CD14-positive monocyte (primary cell): ENCODE measurements at regions not wholly inside any gene's neighbourhood (a gene's known extent, or its start where the extent isn't known, plus 50 kb on each side); places are given as distances from the start of the nearest gene placed in this dataset.

Experiments used
- DNase-seq, 3 donors: peaks; one replicate each; pipeline ENCODE4 v3.0.0-alpha.2; 2011 to 2022
- H2AFZ ChIP-seq: 2 replicates; pipeline ENCODE4 v1.6.0; 2012; ENCODE audit warnings: mild to moderate bottlenecking, low read depth, low read length, inconsistent platforms; ENCODE audit not compliant: insufficient read depth, poor library complexity, severe bottlenecking
- H3K27ac ChIP-seq, 2 donors: 1 replicate in 1 of 2; 2 replicates in 1 of 2; pipeline ENCODE4 v1.5.1; 2012 to 2013; ENCODE audit warnings: low read length in 2 of 2, control low read depth in 1 of 2, inconsistent platforms in 1 of 2, low read depth in 1 of 2, mild to moderate bottlenecking in 1 of 2
- H3K27me3 ChIP-seq, 2 donors: one replicate each; pipeline versions ENCODE4 v1.6.0 to v1.6.1; 2011 to 2013; ENCODE audit warnings: low read length in 2 of 2; ENCODE audit not compliant: control insufficient read depth in 2 of 2, insufficient read depth in 2 of 2
- H3K36me3 ChIP-seq, 2 donors: replicated peaks in 1 of 2; 1 replicate in 1 of 2; 2 replicates in 1 of 2; pipeline versions ENCODE4 v1.5.1 to v1.6.1; 2012 to 2013; ENCODE audit warnings: low read length in 2 of 2, control low read depth in 1 of 2, inconsistent platforms in 1 of 2, mild to moderate bottlenecking in 1 of 2; ENCODE audit not compliant: insufficient read depth in 2 of 2, control insufficient read depth in 1 of 2
- H3K4me1 ChIP-seq, 2 donors: 1 replicate in 1 of 2; 2 replicates in 1 of 2; pipeline versions ENCODE4 v1.5.1 to v1.6.1; 2012 to 2013; ENCODE audit warnings: low read length in 2 of 2, control low read depth in 1 of 2, inconsistent platforms in 1 of 2, mild to moderate bottlenecking in 1 of 2, moderate library complexity in 1 of 2; ENCODE audit not compliant: insufficient read depth in 2 of 2, control insufficient read depth in 1 of 2
- H3K4me2 ChIP-seq: replicated peaks from 2 replicates; pipeline ENCODE3; 2012; ENCODE audit warnings: low read length, moderate library complexity, mild to moderate bottlenecking; ENCODE audit not compliant: poor library complexity, severe bottlenecking; ENCODE audit errors: extremely low read depth
- H3K4me3 ChIP-seq, 3 experiments: fragments of 200-600 bp in 1 of 3; sonication (generic) in 1 of 3; replicated peaks in 1 of 3; 1 replicate in 2 of 3; 2 replicates in 1 of 3; pipeline ENCODE4 v1.5.1; 2011 to 2013; ENCODE audit warnings: low read length in 3 of 3, mild to moderate bottlenecking in 3 of 3, control low read depth in 2 of 3, low read depth in 2 of 3, inconsistent platforms in 1 of 3, moderate library complexity in 1 of 3
- H3K79me2 ChIP-seq: 2 replicates; pipeline ENCODE4 v1.6.0; 2012; ENCODE audit warnings: mild to moderate bottlenecking, control low read depth, inconsistent platforms, low read length, moderate library complexity; ENCODE audit not compliant: insufficient read depth
- H3K9ac ChIP-seq: 2 replicates; pipeline ENCODE4 v1.6.0; 2017; ENCODE audit warnings: low read length, mild to moderate bottlenecking; ENCODE audit not compliant: insufficient read depth, poor library complexity, severe bottlenecking
- H3K9me3 ChIP-seq, 2 donors: replicated peaks in 1 of 2; 1 replicate in 1 of 2; 2 replicates in 1 of 2; pipeline versions ENCODE4 v1.5.1 to v1.6.1; 2012 to 2013; ENCODE audit warnings: low read length in 2 of 2, control low read depth in 1 of 2; ENCODE audit not compliant: control insufficient read depth in 1 of 2, insufficient read depth in 1 of 2
- H4K20me1 ChIP-seq: 2 replicates; pipeline ENCODE4 v1.6.0; 2012; ENCODE audit warnings: mild to moderate bottlenecking, low read length, control low read depth, moderate library complexity; ENCODE audit not compliant: insufficient read depth
- H3K27ac Mint-ChIP-seq, 7 donors: one replicate each; pipeline ENCODE4 v1.8.0; 2020; ENCODE audit warnings: mild to moderate bottlenecking in 7 of 7, mixed read lengths in 7 of 7, moderate library complexity in 6 of 7, inconsistent platforms in 2 of 7
- H3K27me3 Mint-ChIP-seq, 3 donors: one replicate each; pipeline ENCODE4 v1.8.0; 2021 to 2022; ENCODE audit warnings: low read depth in 3 of 3, mild to moderate bottlenecking in 3 of 3, mixed read lengths in 3 of 3, moderate library complexity in 3 of 3, inconsistent platforms in 1 of 3
- H3K36me3 Mint-ChIP-seq, 2 donors: one replicate each; pipeline ENCODE4 v1.8.0; 2020; ENCODE audit warnings: mixed read lengths in 2 of 2, inconsistent platforms in 1 of 2, mild to moderate bottlenecking in 1 of 2
- H3K4me1 Mint-ChIP-seq: one replicate; pipeline ENCODE4 v1.8.0; 2020; ENCODE audit warnings: mild to moderate bottlenecking, mixed read lengths
- H3K4me3 Mint-ChIP-seq, 2 donors: one replicate each; pipeline ENCODE4 v1.8.0; 2020; ENCODE audit warnings: mild to moderate bottlenecking in 2 of 2, mixed read lengths in 2 of 2, moderate library complexity in 1 of 2
- H3K9me3 Mint-ChIP-seq, 7 donors: one replicate each; pipeline ENCODE4 v1.8.0; 2020 to 2022; ENCODE audit warnings: mixed read lengths in 7 of 7, mild to moderate bottlenecking in 6 of 7, moderate library complexity in 6 of 7, inconsistent platforms in 2 of 7
- WGBS: methylation state at CpG from one replicate; pipeline ENCODE4 v1.1.5; 2013; ENCODE audit warnings: missing lambda C conversion rate; ENCODE audit not compliant: insufficient coverage; 5-methylcytosine and 5-hydroxymethylcytosine counted together
- intact Hi-C, 2 donors: fragments of 100-400 bp; cut with micrococcal nuclease; formaldehyde crosslinking; loops; one replicate each; pipeline versions ENCODE4 v1.15.0 to v1.15.1; 2023
- TF ChIP-seq, protein P1 (sequence below): fragments of 200-600 bp; IDR thresholded peaks from one replicate; pipeline ENCODE4 v1.8.0; 2022; ENCODE audit warnings: antibody characterized with exemption, mild to moderate bottlenecking

DNA sequence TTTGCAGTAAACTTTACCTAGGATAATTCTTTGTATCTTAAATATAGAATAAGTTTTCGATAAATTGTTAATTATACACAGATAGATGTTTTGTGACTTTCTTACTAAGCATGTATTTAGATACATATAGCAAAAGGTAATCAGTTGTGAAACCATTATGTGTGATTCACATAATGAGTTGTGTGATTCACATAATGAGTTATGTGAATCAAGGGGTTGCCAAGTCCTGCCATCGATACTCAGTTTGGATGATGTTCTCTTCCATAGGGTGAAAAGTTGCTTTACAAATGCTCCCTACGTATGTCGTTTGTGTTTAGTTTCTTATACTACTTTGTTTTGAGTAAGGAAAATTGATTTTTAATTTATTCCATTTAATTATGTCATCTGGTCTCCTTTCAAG is 682.1 kb downstream of the MECOM start:
- no peaks in the 10 kb centered on the region for H3K9me3 Mint-ChIP-seq
- no CpG with 5 or more reads among the region's 4 CpGs for WGBS
- Histone ChIP-seq H3K27ac (no peak overlapping the region), H4K20me1 (no peaks in the 10 kb centered on the region), H3K79me2 (no peaks in the 10 kb centered on the region), H3K9ac (no peak overlapping the region), H2AFZ (no peak overlapping the region), H3K36me3 (no peaks in the 10 kb centered on the region), H3K4me3 (no peak overlapping the region), H3K4me1 (no peaks in the 10 kb centered on the region), H3K9me3 (no peaks in the 10 kb centered on the region), H3K4me2 (no peak overlapping the region), H3K27me3 (no peaks in the 10 kb centered on the region)
- TF ChIP-seq, protein P1, sequence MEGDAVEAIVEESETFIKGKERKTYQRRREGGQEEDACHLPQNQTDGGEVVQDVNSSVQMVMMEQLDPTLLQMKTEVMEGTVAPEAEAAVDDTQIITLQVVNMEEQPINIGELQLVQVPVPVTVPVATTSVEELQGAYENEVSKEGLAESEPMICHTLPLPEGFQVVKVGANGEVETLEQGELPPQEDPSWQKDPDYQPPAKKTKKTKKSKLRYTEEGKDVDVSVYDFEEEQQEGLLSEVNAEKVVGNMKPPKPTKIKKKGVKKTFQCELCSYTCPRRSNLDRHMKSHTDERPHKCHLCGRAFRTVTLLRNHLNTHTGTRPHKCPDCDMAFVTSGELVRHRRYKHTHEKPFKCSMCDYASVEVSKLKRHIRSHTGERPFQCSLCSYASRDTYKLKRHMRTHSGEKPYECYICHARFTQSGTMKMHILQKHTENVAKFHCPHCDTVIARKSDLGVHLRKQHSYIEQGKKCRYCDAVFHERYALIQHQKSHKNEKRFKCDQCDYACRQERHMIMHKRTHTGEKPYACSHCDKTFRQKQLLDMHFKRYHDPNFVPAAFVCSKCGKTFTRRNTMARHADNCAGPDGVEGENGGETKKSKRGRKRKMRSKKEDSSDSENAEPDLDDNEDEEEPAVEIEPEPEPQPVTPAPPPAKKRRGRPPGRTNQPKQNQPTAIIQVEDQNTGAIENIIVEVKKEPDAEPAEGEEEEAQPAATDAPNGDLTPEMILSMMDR = no peak
- no peaks in the 10 kb centered on the region for H3K4me1 Mint-ChIP-seq
- H3K27ac Mint-ChIP-seq = no peak overlapping the region
- H3K27me3 Mint-ChIP-seq = no peaks in the 10 kb centered on the region
- intact Hi-C loops = no loop called here
- no peak overlapping the region for H3K4me3 Mint-ChIP-seq
- DNase-seq = no peak
- H3K36me3 Mint-ChIP-seq = no peaks in the 10 kb centered on the region

GRCh38 chr3:168977716-168978374 is 685.7 kb downstream of the MECOM start:
- no peak overlapping the region for H3K27ac ChIP-seq
- TF ChIP-seq, protein P1 = no peak
- no peak overlapping the region for H3K4me3 ChIP-seq
- no peak overlapping the region for H3K9ac ChIP-seq
- H3K4me3 Mint-ChIP-seq = no peak overlapping the region
- H2AFZ ChIP-seq = no peak overlapping the region
- H3K36me3 Mint-ChIP-seq = no peaks in the 10 kb centered on the region
- H3K27ac Mint-ChIP-seq = no peak overlapping the region
- no peak overlapping the region for H3K4me2 ChIP-seq
- no peaks in the 10 kb centered on the region for H4K20me1 ChIP-seq
- no peaks in the 10 kb centered on the region for H3K4me1 Mint-ChIP-seq
- WGBS = 63% methylated on average over 1 of the region's 5 CpGs
- H3K36me3 ChIP-seq = no peaks in the 10 kb centered on the region
- no peak for DNase-seq
- H3K9me3 ChIP-seq = no peaks in the 10 kb centered on the region
- no peaks in the 10 kb centered on the region for H3K27me3 ChIP-seq
- H3K79me2 ChIP-seq = no peaks in the 10 kb centered on the region
- H3K4me1 ChIP-seq = no peaks in the 10 kb centered on the region
- intact Hi-C loops = no loop called here
- no peaks in the 10 kb centered on the region for H3K9me3 Mint-ChIP-seq
- peaks cover 0 to 1% (median 0%) of the 10 kb centered on the region in 3 donors for H3K27me3 Mint-ChIP-seq
